ENCODE measurements at regions not wholly inside any gene's neighbourhood (a gene's known extent, or its start where the extent isn't known, plus 50 kb on each side); places are given as distances from the start of the nearest gene placed in this dataset.

GRCh38 chr1:218027152-218027551 is 257.9 kb upstream of the RRP15 start:
- TF ChIP-seq CTCF (IDR thresholded peaks at IDR 0.05) (no peak), POLR2A (IDR thresholded peaks at IDR 0.05) (no peak)

Data from adrenal gland (tissue), 5 donors.